ENCODE measurements at regions not wholly inside any gene's neighbourhood (a gene's known extent, or its start where the extent isn't known, plus 50 kb on each side); places are given as distances from the start of the nearest gene placed in this dataset.
"Not testable (repeated sequence)": the region's sequence is repeated elsewhere in the genome, so short reads cannot be mapped to it uniquely, and the experiment has no call there.

DNA sequence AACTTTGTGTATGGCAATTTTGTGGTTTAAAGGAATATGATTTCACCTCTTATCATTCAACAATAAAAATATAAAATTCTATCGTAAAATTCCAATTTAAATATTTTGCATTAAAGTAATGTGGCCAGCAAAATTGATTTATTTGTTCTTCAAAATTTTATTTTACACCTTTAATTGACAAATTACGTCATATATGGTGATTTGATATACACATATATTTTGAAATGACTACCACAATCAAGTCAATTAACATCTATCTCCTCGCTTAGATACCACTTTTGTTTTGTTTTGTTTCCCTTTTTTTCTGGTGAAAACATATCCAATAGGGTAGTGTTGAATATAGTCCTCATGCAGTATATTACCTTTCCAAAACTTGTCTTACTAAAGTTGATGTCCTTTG, 467.6 kb upstream of the HS3ST5 start:
- no peak for DNase-seq (ENCODE audit: low read depth)

DNA sequence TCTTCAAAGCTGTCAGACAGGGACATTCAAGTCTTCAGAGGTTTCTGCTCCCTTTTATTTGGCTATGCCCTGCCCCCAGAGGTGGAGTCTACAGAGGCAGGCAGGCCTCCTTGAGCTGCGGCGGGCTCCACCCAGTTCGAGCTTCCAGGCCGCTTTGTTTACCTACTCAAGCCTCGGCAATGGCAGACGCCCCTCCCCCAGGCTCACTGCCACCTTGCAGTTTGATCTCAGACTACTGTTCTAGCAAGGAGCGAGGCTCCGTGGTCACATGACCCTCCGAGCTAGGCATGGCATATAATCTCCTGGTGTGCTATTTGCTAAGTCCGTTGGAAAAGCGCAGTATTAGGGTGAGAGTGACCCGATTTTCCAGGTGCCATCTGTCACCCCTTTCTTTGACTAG, 462.6 kb upstream of the HS3ST5 start:
- DNase-seq (ENCODE audit: low read depth): not testable (repeated sequence)

DNA sequence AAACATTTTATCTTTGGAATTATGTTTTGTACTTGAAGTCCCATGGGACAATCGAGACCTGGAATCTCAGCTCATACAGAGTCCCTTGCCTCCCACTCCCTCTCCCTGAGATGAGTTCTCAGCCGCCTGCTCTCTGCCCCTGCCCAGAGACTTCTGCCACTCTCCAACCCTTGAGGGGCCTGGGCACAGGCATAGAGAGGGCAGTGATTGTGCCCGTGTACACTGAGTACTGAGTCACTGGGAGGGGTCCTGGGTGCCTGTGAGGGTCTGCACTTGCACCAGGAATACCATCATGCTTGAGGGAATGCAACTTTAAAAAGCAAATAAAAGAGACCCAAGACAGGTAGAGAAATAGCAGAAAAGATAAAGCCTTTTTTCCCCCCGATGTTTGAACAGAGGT, 453.8 kb upstream of the HS3ST5 start:
- no peak for DNase-seq (ENCODE audit: low read depth)

DNA sequence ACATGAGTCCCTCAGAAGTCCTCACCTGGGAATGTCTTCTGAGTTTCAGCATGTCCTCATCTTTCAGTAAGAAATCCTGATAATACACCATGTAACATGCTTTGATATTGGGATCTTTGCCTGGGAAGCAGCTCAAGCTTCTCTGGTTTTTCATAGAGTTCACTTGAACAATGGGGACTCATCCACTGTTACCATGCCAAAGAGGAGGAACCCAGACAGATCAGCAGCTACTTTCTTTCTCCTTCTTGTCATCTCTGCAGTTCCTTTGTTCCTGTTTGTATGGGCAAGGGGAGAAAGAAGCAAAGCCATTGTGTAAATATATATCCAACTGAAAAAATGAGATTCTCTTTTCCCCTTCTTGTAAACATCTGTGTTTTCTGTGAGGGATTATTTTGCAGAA, 450.6 kb upstream of the HS3ST5 start:
- DNase-seq (ENCODE audit: low read depth): no peak

DNA sequence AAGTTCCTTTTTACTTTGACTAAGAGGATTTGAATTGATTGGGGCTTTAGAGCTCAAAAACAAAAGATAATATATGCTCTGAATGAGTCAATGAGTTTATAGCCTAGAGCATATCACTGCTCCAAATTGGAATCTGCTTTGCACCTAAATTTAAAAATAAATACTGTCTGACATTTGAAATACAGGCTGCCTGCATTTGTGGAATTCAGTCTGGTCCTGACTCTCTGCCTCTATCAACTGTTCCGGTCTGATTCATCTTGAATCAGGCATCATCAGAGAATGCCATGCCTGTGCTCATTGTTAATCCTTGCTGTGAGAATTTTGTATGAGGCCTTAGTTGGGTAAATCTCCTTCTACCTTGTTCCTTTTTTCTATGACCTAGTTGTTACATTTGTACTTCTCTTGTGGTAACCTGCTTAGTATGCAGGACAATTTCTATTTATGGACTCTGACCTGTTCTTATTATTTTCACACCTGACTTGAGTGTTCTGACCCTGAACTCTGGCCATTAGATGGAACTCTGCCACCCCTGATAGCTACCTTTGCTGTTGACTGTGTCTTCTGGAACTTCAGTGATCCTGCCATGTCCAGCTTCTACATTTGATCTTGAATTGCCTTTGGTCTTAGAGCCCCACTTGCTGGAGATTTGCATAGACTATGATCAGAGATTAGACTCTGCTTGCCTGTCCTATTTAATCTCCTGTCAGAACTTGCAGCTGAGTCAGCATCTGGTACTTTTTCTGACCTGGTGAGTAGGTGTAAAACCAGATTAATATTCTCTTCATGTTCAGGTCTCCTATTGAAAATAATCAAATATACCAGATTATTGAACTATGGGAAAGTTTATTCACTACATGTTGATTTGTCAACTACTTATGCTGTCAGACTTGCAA, 442.7 kb upstream of the HS3ST5 start:
- no peak for DNase-seq (ENCODE audit: low read depth)

DNA sequence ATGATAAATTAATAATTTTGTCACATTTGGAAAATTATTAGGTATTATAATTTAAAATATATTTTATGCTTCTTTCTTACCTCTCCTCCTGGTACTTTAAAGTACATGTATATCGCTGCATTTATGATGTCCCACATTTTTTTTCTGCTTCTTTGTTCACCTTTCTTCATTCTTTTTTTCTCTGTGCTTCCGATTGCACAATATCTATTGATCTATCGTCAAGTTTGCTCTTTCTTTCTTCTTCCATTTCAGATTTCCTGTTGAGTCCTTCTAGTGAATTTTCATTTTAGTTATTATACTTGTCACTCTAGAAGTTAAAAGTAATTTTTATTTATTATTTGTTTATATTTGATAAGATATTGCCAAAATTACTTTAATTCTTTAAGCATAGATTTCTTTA, 441.0 kb upstream of the HS3ST5 start:
- no peak for DNase-seq (ENCODE audit: low read depth)

DNA sequence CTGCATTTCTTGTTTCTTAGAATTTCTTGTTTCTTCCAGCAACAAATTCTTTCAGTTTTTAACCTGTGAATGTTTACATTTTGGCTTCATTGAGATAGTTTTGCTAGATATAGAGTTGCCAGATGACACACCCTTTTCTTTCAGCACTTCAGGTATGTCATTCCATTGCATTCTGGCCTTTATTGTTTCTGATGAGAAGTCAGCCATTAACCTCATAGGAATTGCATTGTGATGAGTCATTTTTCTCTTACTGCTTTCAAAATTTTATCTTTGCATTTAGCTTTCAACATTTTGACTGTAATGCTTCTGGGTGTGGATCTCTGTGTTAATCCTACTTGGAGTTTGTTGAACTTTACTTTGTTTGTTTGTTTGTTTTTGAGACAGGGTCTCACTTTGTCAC, 440.3 kb upstream of the HS3ST5 start:
- DNase-seq (ENCODE audit: low read depth): peak; percentile 1

DNA sequence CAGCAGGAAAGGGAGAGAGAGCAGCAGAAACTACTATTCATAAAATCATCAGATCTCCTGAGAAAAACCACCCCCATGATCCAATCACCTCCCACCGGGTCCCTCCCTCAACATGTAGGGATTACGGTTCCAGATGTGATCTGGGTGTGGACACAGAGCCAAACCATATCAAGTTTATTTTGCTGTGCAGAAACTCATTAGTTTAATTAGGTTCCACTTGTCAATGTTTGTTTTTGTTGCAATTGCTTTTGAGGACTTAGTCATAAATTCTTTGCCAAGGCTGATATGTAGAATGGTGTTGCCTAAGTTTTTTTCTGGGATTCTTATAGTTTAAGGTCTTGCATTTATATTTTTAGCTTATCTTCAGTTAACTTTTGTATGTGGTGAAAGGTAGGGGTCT, 422.0 kb upstream of the HS3ST5 start:
- DNase-seq (ENCODE audit: low read depth): no peak

DNA sequence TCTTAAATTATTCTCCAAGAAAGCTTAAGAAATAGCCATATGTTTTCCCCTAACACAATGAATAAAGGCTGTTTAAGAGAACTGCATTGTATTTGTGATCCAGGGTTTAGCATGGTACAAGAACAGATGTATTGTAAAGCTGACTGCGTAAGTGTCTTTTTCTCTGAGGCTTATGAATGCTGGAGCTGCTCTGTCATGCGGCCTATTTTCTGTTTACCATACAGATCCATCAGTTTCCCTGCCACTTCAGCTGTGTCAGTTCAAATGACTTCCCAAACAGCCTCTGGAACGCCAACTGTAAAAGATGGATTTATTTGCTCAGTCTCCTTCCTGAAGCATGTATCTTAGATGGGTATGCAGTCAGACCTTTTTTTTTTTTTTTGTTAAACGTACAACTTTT, 419.3 kb upstream of the HS3ST5 start:
- DNase-seq (ENCODE audit: low read depth): no peak

DNA sequence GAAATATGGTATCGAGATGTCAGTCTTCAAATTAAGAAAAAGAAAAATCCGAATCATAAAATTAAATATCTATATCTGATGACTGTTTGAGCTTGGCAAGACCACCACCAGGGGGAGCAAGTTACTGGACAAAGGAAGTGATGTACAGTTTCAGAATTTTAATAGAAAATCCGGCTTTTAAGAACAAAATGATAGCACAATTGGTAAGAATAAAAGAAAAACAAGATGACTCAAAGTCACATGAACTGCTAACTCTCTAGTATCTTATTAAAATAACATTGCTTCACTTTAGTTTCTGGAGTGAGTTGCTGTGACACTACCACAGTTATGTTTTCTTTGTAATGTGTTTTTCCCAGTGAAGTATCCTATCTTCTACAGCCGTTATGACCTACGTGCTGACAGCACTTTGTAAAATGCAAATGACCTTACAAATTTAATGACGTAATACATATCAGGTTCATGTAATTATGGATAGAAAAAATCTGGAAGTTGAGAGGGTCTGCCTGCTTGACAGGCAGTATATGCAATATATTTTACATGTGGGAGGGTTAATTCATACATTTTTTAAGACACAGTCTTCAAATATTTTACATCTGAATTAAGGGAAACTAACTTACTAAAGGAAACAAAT, 405.3 kb upstream of the HS3ST5 start:
- peak; percentile 27 for DNase-seq (ENCODE audit: low read depth)

DNA sequence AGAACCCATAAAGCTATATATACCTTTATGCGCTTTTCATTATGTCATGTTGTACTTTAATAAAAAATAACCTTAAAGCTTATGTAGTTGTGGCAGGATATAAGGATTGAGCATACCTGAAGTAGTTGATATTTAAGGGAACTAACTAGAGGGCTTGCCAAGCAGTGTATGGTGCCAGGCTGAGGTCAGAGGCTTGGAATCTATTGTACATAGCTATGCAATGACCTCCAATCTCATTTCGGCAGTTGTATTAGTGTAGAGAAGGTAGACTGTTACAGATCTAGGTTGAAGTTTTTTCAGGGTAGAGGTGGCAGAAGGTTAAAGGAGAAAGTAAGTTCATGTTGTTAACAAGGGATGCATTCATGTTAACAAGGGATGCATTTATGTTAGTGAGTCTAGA, 397.7 kb upstream of the HS3ST5 start:
- DNase-seq (ENCODE audit: low read depth): no peak

DNA sequence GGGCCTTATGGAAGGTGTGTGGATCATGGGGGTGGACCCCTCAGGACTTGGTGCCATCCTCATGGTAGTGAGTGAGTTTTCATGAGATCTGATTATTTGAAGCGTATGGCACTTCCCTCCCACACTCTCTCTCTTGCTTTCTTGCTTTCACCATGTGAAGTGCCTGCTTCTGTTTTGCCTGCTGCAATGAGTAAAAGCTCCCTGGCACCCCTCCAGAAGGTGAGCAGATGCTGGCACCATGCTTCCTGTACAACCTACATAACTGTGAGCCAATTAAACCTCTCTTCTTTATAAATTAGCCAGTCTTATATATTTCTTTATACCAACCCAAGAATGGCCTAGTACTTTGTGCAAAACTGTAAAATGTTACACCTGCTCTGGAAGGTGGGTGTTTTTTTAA, 396.8 kb upstream of the HS3ST5 start:
- DNase-seq (ENCODE audit: low read depth): no peak

DNA sequence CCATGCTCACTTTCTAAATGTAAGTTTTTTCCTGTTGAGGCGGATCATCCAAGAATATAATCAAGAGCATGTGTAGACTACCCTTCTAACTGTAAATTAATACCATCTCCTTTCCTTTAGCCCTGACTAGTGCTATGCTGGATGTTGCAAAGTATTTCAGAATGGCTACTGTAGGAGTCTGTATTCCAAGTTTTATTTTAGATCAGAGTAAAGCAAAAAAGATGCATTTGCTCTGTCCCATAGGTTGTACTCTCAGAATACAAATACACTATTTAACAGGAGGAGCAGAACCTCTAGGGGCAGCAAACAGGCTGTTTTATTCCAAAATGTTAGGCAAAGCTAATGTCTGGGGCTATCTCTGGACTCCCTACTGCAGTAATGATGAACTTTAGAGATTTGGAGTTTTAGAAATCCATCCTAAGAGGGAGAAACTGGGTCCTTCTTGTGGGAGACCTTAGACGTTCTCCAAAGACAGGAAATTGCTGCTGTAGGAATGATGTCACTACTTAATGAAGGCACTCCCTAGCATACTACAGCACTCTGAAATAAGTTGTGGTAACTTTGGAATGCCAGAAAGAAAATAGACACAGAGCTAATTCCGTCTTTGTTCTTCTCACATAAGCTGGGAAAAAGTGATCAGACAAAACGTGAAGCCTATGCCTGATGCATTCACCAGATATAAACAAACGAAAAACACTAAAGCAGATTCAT, 392.4 kb upstream of the HS3ST5 start:
- DNase-seq (ENCODE audit: low read depth): no peak

DNA sequence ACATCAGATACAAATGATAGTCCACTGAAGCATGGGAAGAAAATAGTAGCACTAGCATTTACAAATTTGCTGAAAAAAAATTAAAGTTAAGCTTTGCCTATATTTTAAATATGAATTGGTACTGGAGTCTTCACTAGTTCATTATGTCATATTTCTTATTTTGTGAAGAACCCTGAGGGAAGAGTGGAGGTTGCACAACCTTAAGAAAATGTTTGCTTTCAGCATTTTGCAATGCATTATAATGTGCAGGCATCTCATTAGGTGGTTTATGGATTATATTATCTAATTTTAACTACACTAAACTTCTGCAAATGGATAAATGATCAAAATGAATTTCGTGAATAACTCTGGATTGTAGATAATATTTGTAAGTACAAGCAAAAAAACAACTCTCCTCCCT, 390.8 kb upstream of the HS3ST5 start:
- no peak for DNase-seq (ENCODE audit: low read depth)

DNA sequence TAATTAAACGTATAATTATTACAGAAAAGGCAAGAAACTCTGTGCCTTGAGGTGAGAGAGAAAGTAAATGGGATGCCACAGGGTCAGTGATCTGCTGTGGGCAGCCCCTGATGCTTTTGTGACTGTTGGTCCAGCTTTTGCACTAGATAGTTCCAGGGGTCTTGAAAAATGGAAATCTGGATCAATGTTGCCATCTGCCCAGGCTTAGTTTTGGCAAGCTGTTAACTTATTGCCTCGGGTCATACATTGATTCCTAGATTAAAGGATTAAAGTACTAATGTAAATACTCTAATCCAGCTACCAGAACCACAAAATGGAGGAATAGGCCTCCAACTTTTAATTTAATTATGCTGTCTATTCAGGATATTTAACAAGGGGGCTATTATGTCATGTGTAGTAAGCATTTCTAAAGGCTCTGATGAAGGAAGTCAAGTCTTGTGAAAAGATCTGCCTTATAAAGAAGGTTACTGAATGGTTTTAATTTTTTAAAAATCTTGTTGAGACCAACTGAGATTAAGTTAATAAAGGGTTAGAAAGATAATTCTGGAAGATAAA, 376.0 kb upstream of the HS3ST5 start:
- no peak for DNase-seq (ENCODE audit: low read depth)

DNA sequence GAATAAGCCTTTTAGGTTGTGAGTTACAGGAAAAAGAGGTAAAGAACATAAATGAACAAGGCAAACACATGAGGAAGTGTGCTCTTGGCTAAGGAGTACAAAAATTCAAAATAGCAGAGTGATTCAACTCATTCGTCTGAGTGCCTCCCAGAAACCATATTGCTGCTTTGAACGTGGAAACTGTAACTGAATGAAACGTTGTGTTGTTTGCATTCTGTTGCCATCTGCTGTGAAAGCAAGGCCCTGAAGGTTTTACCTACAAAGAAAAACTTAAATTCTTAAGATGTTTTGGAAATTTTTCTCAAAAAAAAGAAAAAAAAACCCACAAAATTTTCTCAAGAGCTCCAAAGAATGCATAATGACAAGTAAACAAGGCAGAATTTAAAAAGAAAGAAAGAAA, 375.4 kb upstream of the HS3ST5 start:
- DNase-seq (ENCODE audit: low read depth): no peak

DNA sequence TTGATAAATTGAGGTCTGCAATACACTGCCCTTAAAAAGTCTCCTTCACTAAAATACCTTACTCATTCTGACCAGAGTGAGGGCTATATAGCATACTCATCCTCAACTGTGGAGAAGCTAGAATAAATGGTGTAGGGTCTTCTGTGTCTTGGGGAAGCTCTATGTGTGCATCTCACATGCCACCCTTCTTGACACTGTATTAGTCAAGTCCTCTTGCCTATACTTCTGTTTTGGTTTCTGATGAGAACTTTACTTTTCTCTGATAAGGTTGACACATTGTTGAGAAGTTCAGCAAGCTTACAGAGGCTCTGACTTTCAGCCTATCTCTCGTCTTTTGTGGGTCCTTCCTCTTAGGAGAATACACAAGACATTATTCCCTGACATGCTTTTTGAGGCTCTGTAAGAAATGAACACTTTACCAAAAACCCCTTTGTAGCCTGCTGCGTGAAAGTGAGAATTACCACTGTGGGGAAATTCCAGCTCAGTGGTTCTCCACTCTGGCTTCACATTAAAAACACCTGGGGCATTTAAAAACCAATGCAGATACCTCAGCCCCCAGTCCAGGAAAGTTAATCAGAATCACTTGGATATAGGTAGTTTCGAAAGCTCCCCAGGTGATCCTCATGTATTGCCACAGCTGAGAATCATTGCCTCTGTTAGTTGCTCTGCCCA, 372.1 kb upstream of the HS3ST5 start:
- DNase-seq (ENCODE audit: low read depth): no peak

DNA sequence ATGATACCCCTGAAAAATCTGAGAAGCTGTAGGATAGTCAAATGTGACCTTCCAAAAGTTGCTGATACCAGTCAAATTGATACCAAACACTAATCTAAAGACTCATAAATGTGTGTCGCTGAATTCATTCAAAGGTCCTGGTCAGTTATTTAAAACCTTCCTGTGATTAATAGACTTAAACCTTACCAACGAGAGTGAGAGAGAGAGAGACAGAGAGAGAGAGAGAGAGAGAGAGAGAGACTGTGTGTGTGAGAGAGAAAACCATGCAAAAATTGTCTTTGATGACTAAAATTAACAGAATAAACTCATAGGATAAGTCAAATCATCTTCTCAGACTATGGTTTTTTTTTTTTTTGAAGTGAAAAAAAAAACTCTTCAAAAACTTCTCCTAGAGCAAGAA, 370.9 kb upstream of the HS3ST5 start:
- no peak for DNase-seq (ENCODE audit: low read depth)

DNA sequence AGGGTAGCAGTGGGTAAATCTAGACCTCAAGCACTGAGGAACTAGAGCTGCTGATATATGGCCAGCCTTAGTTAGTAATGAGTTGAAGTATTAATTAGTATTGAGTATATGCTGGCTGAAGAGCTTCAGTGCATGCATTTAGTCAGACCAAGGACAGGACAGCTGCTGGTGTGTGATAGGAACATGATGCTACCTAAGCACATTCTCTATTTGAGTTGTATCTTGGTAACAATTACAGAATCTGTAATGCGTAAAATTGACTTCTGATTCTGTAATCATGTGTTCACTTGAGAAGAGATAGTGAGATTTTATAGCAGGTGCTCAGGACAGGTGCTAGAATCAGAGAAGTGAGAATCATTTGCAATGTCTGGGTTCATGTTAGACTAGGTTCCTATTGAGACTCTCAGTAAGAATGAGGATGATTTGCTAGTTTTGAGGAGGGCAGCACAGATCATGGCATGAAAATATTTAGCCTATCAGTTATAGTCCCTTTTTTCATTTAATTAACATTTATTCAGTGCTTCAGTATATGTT, 369.4 kb upstream of the HS3ST5 start:
- no peak for DNase-seq (ENCODE audit: low read depth)

DNA sequence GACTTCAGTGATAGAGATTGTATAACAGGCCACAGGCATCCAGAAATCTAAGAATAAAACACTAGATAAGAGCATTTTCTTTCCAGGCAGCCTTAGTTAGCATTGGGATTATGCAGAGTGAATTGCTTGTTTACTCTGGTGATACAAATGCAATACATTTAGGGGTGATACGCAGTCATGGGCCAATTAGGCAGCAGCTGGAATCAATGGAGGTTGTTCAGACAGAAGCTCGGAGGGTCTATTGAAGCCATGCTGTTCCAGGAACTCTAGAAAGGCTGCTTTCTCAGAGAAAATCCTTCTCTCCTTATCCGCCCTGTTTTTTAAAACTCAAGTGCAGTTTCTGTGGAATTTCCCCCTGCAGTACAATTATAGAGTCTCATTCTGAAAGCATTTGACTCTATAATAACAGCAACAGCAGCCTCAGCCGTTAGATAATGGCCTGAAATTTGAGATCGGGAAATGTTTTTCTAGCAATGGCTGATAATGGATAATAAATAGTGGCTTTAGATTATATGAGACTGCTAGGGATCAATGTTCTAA, 364.3 kb upstream of the HS3ST5 start:
- no peak for DNase-seq (ENCODE audit: low read depth)

DNA sequence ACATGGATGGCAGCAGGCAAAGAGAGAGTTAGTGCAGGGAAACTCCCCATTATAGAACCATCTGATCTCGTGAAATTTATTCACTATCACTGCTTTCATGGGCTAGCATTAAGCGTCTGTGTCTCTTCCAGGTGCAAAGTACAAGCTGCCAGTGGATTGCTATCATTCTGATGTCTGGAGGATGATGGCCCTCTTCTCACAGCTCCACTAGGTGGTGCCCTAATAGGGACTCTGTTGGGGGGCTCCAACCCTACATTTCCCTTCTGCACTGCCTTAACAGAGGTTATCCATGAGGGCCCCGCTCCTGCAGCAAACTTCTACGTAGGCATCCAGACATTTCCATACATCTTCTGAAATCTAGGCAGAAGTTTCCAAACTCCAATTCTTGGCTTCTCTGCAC, 347.8 kb upstream of the HS3ST5 start:
- DNase-seq (ENCODE audit: low read depth): no peak

DNA sequence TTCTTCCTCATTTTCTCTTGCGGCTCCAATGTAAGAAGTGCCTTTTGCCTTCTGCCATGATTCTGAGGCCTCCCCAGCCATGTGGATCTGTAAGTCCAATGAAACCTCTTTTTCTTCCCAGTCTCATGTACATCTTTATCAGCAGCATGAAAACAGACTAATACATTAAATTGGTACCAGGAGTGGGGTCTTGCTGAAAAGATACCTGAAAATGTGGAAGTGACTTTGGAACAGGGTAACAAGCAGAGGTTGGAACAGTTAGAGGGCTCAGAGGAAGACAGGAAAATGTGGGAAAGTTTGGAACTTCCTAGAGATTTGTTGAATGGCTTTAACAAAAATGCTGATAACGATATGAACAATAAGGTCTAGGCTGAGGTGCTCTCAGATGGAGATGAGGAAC, 316.7 kb upstream of the HS3ST5 start:
- DNase-seq (ENCODE audit: low read depth): no peak
